ENCODE measurements at regions not wholly inside any gene's neighbourhood (a gene's known extent, or its start where the extent isn't known, plus 50 kb on each side); places are given as distances from the start of the nearest gene placed in this dataset.

DNA sequence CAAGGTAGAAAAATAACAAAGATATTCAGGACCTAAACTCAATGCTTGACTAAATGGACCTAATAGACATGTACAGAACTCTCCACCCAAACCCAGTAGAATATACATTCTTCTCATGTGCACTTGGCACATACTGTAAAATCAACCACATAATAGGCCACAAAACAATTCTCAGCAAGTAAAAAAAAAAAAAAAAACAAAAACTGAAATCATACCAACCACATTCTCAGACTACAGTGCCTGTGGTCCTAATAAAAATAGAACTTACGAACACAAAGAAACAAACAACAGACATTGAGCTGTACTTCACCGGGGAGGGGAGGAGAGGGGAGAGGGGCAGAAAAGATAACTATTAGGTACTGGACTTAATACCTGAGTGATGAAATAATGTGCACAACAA lies 114.1 kb upstream of the CD180 start:
- Mint-ChIP-seq H3K27ac (no peak overlapping the region), H3K36me3 (ENCODE audit: low read depth) (no peaks in the 10 kb centered on the region), H3K4me1 (peaks cover 27% of the 10 kb centered on the region)

GRCh38 chr5:67310169-67310568 lies 113.6 kb upstream of the CD180 start:
- peaks cover 26% of the 10 kb centered on the region for H3K4me1 Mint-ChIP-seq
- peaks cover 29% of the 10 kb centered on the region for H3K9me3 Mint-ChIP-seq
- TF ChIP-seq CTCF (IDR thresholded peaks at IDR 0.05; ENCODE audit: unreplicated experiment in 3 of 3): no peak
- H3K27me3 Mint-ChIP-seq (ENCODE audit: low read depth): no peaks in the 10 kb centered on the region
- H3K27ac Mint-ChIP-seq: no peak overlapping the region
- H3K36me3 Mint-ChIP-seq (ENCODE audit: low read depth): no peaks in the 10 kb centered on the region
- H3K4me3 Mint-ChIP-seq: no peak overlapping the region

More for the DNA sequence above, 114.1 kb upstream of the CD180 start:
- TF ChIP-seq CTCF (IDR thresholded peaks at IDR 0.05; ENCODE audit: unreplicated experiment in 3 of 3): no peak
- no peak overlapping the region for H3K4me3 Mint-ChIP-seq
- peaks cover 29% of the 10 kb centered on the region for H3K9me3 Mint-ChIP-seq
- no peaks in the 10 kb centered on the region for H3K27me3 Mint-ChIP-seq (ENCODE audit: low read depth)

DNA sequence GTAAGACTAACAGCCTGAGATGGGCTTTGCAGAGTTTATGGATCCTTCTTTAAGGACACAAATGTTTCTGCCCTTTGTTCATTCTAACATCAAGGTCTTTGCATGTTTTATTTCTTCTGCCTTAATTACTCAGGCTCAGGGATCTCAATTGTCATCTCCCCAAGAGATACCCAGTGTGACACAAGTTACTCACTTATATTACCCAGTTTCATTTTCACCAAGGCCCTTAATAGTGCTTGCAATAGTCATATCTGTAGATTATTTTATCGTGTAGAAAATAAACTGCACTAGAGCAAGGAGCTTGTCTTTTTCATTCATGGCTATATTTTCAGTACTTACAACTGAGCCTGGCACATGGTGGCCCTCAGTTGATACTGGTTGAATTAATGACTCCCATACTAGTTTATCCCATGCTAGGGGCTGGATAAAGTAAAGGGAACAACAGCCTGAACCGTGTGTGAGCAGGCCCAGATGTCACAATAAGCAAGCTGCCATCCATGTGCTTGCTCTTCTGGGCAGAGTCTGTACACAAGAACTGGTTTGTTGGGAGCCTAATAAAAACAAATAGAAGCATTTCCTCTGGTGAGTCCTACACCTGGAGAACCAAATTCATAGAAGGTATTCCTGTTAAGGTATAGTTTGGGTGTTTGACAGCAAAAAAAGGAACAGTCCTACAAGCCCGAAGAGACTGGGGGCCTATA lies 112.5 kb upstream of the CD180 start:
- H3K27ac Mint-ChIP-seq: no peak overlapping the region
- peaks cover 29% of the 10 kb centered on the region for H3K9me3 Mint-ChIP-seq
- H3K27me3 Mint-ChIP-seq (ENCODE audit: low read depth): no peaks in the 10 kb centered on the region
- no peak for TF ChIP-seq CTCF (IDR thresholded peaks at IDR 0.05; ENCODE audit: unreplicated experiment in 3 of 3)
- no peaks in the 10 kb centered on the region for H3K36me3 Mint-ChIP-seq (ENCODE audit: low read depth)
- no peak overlapping the region for H3K4me3 Mint-ChIP-seq
- peaks cover 35% of the 10 kb centered on the region for H3K4me1 Mint-ChIP-seq

GRCh38 chr5:67306965-67307607 lies 110.5 kb upstream of the CD180 start:
- Mint-ChIP-seq H3K4me3 (no peak overlapping the region), H3K27me3 (ENCODE audit: low read depth) (no peaks in the 10 kb centered on the region), H3K36me3 (ENCODE audit: low read depth) (no peaks in the 10 kb centered on the region)

DNA sequence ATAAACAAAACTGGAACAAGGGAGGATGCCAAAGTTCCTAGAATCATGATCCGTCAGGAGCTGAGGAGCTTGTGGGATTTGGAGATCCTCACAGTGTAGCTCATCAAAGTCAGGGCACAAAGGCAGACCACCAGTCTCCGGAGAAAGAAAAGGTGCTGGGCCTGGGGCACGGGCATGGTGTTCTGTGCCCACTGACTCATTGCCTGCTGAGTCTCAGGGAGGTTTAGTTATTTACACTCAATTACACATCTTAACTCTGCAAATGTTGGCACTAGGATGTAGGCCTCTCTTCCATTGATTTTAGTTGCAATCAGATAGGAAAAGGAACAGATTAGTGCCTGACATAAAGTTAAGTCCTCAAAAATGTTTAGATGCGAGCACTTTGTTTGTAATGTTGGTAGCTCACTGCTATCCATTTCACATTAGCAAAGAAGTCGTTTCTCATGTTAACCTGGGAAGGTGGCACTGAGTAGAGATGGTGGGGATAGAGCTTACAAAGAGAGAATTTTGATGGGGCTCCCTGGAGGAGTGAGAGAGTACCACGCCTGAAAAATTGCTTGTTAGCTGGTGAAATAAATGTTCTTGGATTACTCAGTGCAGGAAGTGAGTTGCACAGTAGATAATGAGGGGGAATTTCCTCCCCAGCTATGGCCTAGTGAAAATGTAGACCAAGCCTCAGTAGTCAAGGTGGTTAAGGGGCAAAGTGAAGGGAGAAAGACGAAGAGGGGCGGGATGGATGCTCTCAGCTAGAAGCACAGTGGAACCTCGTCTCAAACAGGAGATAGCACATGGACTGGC lies 109.5 kb upstream of the CD180 start:
- H3K9me3 Mint-ChIP-seq: peaks cover 10% of the 10 kb centered on the region
- no peak overlapping the region for H3K4me3 Mint-ChIP-seq
- peaks cover 36% of the 10 kb centered on the region for H3K4me1 Mint-ChIP-seq
- TF ChIP-seq CTCF (IDR thresholded peaks at IDR 0.05; ENCODE audit: unreplicated experiment in 3 of 3): no peak
- peak overlapping the region in 2 of 3 experiments; percentile 35 to 53 for H3K27ac Mint-ChIP-seq
- no peaks in the 10 kb centered on the region for H3K27me3 Mint-ChIP-seq (ENCODE audit: low read depth)
- H3K36me3 Mint-ChIP-seq (ENCODE audit: low read depth): no peaks in the 10 kb centered on the region

More at GRCh38 chr5:67306965-67307607, 110.5 kb upstream of the CD180 start:
- no peak for TF ChIP-seq CTCF (IDR thresholded peaks at IDR 0.05; ENCODE audit: unreplicated experiment in 3 of 3)
- Mint-ChIP-seq H3K27ac (peak overlapping the region in 1 of 3 experiments; percentile 53), H3K9me3 (peaks cover 19% of the 10 kb centered on the region), H3K4me1 (peaks cover 35% of the 10 kb centered on the region)

All from nephron (organoid).